Activated CD4-positive, CD25-positive, alpha-beta regulatory T cell treated with anti-CD3 and anti-CD28 coated beads, Interleukin-2, amount 50 U/mL, for 72 hours (primary cell): ENCODE measurements at regions not wholly inside any gene's neighbourhood (a gene's known extent, or its start where the extent isn't known, plus 50 kb on each side); places are given as distances from the start of the nearest gene placed in this dataset.

Experiments
- DNase-seq: peaks from one replicate; pipeline ENCODE4 v3.0.0; 2021

- no peak for DNase-seq
These were observed 54.0 kb upstream of the TWIST2 start for GRCh38 chr2:238793801-238794449.

- no peak for DNase-seq
These were observed 51.5 kb upstream of the TWIST2 start for GRCh38 chr2:238796223-238796885.

GRCh38 chr2:238797537-238797936, 50.3 kb upstream of the TWIST2 start:
- no peak for DNase-seq
